SK-N-SH (cell line): ENCODE measurements at regions not wholly inside any gene's neighbourhood (a gene's known extent, or its start where the extent isn't known, plus 50 kb on each side); places are given as distances from the start of the nearest gene placed in this dataset.

Source experiments
- CTCF ChIA-PET: fragments of 300-600, 350-600 bp; formaldehyde crosslinking; extraction: SDS; loops from one replicate; lab custom pipeline; 2021; lab: Yijun Ruan, JAX
- POLR2A ChIA-PET: fragments of 350-600 bp; sonication (Branson Sonifier 250); formaldehyde crosslinking; extraction: SDS; loops from one replicate; lab custom pipeline; 2020; ENCODE audit warnings: antibody characterized with exemption, inconsistent platforms; lab: Yijun Ruan, JAX
- DNase-seq: peaks from one replicate; pipeline ENCODE4 v3.0.0; 2012
- H2AFZ ChIP-seq: fragments of 200-600 bp; sonication (generic); 2 replicates; pipeline ENCODE4 v1.8.1; 2016; ENCODE audit warnings: antibody characterized with exemption, mild to moderate bottlenecking, low read depth
- H3F3A ChIP-seq: fragments of 200-600 bp; sonication (generic); replicated peaks from 2 replicates; pipeline ENCODE3; 2016; ENCODE audit warnings: antibody characterized with exemption, mild to moderate bottlenecking; ENCODE audit not compliant: insufficient read depth
- H3K27ac ChIP-seq, 2 experiments: fragments of 200-500 bp in 1 of 2; fragments of 200-600 bp in 1 of 2; sonication (Bioruptor generic) in 1 of 2; sonication (generic), shearing (Covaris generic) in 1 of 2; 2 replicates each; pipeline versions ENCODE4 v1.5.1 to v1.6.1; 2014 to 2016; ENCODE audit warnings: low read depth in 2 of 2, inconsistent platforms in 1 of 2, low read length in 1 of 2, mild to moderate bottlenecking in 1 of 2, mixed read lengths in 1 of 2
- H3K27me3 ChIP-seq: fragments of 200-600 bp; sonication (generic), shearing (Covaris generic); 2 replicates; pipeline ENCODE4 v1.6.1; 2016; ENCODE audit warnings: mixed run types; ENCODE audit not compliant: insufficient read depth
- H3K36me3 ChIP-seq, 2 experiments: fragments of 200-500 bp in 1 of 2; fragments of 200-600 bp in 1 of 2; sonication (Bioruptor generic) in 1 of 2; sonication (generic) in 1 of 2; replicated peaks in 1 of 2; 2 replicates each; pipeline versions ENCODE3 to v1.5.1; 2014 to 2016; ENCODE audit warnings: low read length in 1 of 2, mild to moderate bottlenecking in 1 of 2; ENCODE audit not compliant: insufficient read depth in 2 of 2, control insufficient read depth in 1 of 2
- H3K4me1 ChIP-seq, 2 experiments: fragments of 200-500 bp in 1 of 2; fragments of 200-600 bp in 1 of 2; sonication (Bioruptor generic) in 1 of 2; sonication (generic), shearing (Covaris generic) in 1 of 2; 2 replicates each; pipeline versions ENCODE4 v1.5.1 to v1.6.1; 2014 to 2016; ENCODE audit warnings: low read depth in 1 of 2, low read length in 1 of 2, mixed run types in 1 of 2; ENCODE audit not compliant: insufficient read depth in 2 of 2, control insufficient read depth in 1 of 2
- H3K4me2 ChIP-seq: fragments of 200-600 bp; sonication (generic), shearing (Covaris generic); 2 replicates; pipeline ENCODE4 v1.6.1; 2017; ENCODE audit warnings: mixed run types
- H3K4me3 ChIP-seq, 2 experiments: fragments of 200-500 bp in 1 of 2; fragments of 200-600 bp in 1 of 2; sonication (Bioruptor generic) in 1 of 2; sonication (generic), shearing (Covaris generic) in 1 of 2; 2 replicates each; pipeline versions ENCODE4 v1.5.1 to v1.8.1; 2014 to 2016; ENCODE audit warnings: low read depth in 2 of 2, inconsistent platforms in 1 of 2, low read length in 1 of 2, mild to moderate bottlenecking in 1 of 2, mixed read lengths in 1 of 2, moderate library complexity in 1 of 2
- H3K79me2 ChIP-seq: fragments of 200-600 bp; sonication (generic); 2 replicates; pipeline ENCODE4 v1.8.1; 2017; ENCODE audit warnings: mild to moderate bottlenecking; ENCODE audit not compliant: insufficient read depth
- H3K9ac ChIP-seq: fragments of 200-600 bp; sonication (generic); 2 replicates; pipeline ENCODE4 v1.6.1; 2017; ENCODE audit warnings: mixed run types
- H3K9me2 ChIP-seq: fragments of 200-600 bp; sonication (generic); 2 replicates; pipeline ENCODE4 v1.6.1; 2017; ENCODE audit warnings: mixed run types
- H3K9me3 ChIP-seq: fragments of 200-600 bp; sonication (generic); 2 replicates; pipeline ENCODE4 v1.6.1; 2017; ENCODE audit warnings: mixed run types, mild to moderate bottlenecking, moderate library complexity
- H4K20me1 ChIP-seq: fragments of 200-600 bp; sonication (generic); 2 replicates; pipeline ENCODE4 v1.6.1; 2017; ENCODE audit warnings: mild to moderate bottlenecking, mixed run types; ENCODE audit not compliant: insufficient read depth
- ELF1 ChIP-seq: IDR thresholded peaks from 2 replicates; pipeline ENCODE4 v1.4.0; 2012
- EP300 ChIP-seq, 2 experiments: IDR thresholded peaks; 2 replicates each; pipeline versions ENCODE4 v1.4.0 to v1.6.1; 2012; ENCODE audit warnings: borderline replicate concordance in 1 of 2, low read depth in 1 of 2, low read length in 1 of 2
- EZH2phosphoT487 ChIP-seq: fragments of 200-600 bp; sonication (generic); IDR thresholded peaks from 2 replicates; pipeline ENCODE4 v1.6.1; 2017; ENCODE audit warnings: low read depth, mixed run types, mild to moderate bottlenecking, antibody characterized with exemption, moderate library complexity, borderline replicate concordance
- FOSL2 ChIP-seq: IDR thresholded peaks from 2 replicates; pipeline ENCODE4 v1.4.0; 2012; ENCODE audit warnings: low read depth, mild to moderate bottlenecking, moderate library complexity, borderline replicate concordance
- FOXM1 ChIP-seq: IDR thresholded peaks from 2 replicates; pipeline ENCODE4 v1.4.0; 2012; ENCODE audit warnings: low read depth, mild to moderate bottlenecking
- GATA2 ChIP-seq: sonication (generic); formaldehyde crosslinking; IDR thresholded peaks from 2 replicates; pipeline ENCODE4 v1.5.0; 2020; ENCODE audit warnings: mild to moderate bottlenecking, missing genetic modification reagents
- MEF2A ChIP-seq: IDR thresholded peaks from 2 replicates; pipeline ENCODE4 v1.4.0; 2012; ENCODE audit warnings: low read depth, borderline replicate concordance
- MXI1 ChIP-seq: IDR thresholded peaks from 2 replicates; pipeline ENCODE4 v1.6.1; 2012; ENCODE audit warnings: mild to moderate bottlenecking, low read depth, low read length, improper control_type of control experiment
- NRF1 ChIP-seq: IDR thresholded peaks from 2 replicates; pipeline ENCODE4 v1.6.1; 2012; ENCODE audit warnings: low read depth, mild to moderate bottlenecking, low read length
- POLR2AphosphoS5 ChIP-seq: IDR thresholded peaks from 2 replicates; pipeline ENCODE4 v1.6.1; 2012; ENCODE audit warnings: low read depth, low read length
- RAD21 ChIP-seq: IDR thresholded peaks from 2 replicates; pipeline ENCODE4 v1.6.1; 2012; ENCODE audit warnings: mild to moderate bottlenecking, low read length
- RCOR1 ChIP-seq: fragments of 150-350 bp; IDR thresholded peaks from 2 replicates; pipeline ENCODE4 v1.6.1; 2017; ENCODE audit warnings: antibody characterized with exemption, low read length
- SIN3A ChIP-seq: IDR thresholded peaks from 2 replicates; pipeline ENCODE4 v1.6.1; 2012; ENCODE audit warnings: low read depth, mild to moderate bottlenecking, low read length, moderate library complexity, borderline replicate concordance
- TCF12 ChIP-seq: IDR thresholded peaks from 2 replicates; pipeline ENCODE4 v1.4.0; 2012
- TEAD4 ChIP-seq: IDR thresholded peaks from 2 replicates; pipeline ENCODE4 v1.4.0; 2012; ENCODE audit warnings: mild to moderate bottlenecking, borderline replicate concordance; ENCODE audit not compliant: insufficient read depth
- YY1 ChIP-seq: IDR thresholded peaks from 2 replicates; pipeline ENCODE4 v1.4.0; 2012; ENCODE audit warnings: low read depth, mild to moderate bottlenecking
- WGBS: methylation state at CpG from one replicate; pipeline ENCODE4 v1.1.6; 2017; ENCODE audit warnings: low lambda C conversion rate; 5-methylcytosine and 5-hydroxymethylcytosine counted together
- TF ChIP-seq, protein P1 (sequence below): fragments of 150-350 bp; IDR thresholded peaks from 2 replicates; pipeline ENCODE4 v1.6.1; 2017; ENCODE audit warnings: antibody characterized with exemption, low read length, low read depth, borderline replicate concordance
- TF ChIP-seq, protein P2 (sequence below): IDR thresholded peaks from 2 replicates; pipeline ENCODE4 v1.4.0; 2012; ENCODE audit warnings: low read depth, borderline replicate concordance

DNA sequence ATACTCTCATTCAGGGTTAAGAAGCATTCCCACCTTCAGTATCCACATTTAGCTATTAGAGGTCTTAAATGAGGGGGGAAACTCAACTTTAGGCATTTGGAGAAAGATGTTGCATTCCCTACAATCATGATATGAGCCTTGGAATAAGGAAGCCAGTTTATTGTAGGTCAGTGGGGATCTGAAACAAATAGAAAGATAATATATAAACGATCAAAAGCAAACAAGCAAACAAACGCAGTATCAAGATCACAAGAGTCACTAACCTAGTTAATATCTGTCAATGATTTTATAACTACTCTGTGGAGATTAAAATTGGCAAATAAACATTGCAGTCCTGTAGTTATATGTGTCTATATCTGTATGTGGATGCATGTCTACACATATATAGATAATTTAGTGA lies 152.4 kb upstream of the LRATD1 start:
- H3F3A ChIP-seq, result no peaks in the 10 kb centered on the region
- H3K27ac ChIP-seq, result no peak overlapping the region
- H3K4me1 ChIP-seq, result no peaks in the 10 kb centered on the region
- no peak overlapping the region for H3K4me3 ChIP-seq
- H3K9ac ChIP-seq, result no peak overlapping the region
- TF ChIP-seq, protein P1, sequence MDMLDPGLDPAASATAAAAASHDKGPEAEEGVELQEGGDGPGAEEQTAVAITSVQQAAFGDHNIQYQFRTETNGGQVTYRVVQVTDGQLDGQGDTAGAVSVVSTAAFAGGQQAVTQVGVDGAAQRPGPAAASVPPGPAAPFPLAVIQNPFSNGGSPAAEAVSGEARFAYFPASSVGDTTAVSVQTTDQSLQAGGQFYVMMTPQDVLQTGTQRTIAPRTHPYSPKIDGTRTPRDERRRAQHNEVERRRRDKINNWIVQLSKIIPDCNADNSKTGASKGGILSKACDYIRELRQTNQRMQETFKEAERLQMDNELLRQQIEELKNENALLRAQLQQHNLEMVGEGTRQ, result no peak
- no peak for TF ChIP-seq MEF2A
- no peak for TF ChIP-seq MXI1
- TF ChIP-seq, protein P2, sequence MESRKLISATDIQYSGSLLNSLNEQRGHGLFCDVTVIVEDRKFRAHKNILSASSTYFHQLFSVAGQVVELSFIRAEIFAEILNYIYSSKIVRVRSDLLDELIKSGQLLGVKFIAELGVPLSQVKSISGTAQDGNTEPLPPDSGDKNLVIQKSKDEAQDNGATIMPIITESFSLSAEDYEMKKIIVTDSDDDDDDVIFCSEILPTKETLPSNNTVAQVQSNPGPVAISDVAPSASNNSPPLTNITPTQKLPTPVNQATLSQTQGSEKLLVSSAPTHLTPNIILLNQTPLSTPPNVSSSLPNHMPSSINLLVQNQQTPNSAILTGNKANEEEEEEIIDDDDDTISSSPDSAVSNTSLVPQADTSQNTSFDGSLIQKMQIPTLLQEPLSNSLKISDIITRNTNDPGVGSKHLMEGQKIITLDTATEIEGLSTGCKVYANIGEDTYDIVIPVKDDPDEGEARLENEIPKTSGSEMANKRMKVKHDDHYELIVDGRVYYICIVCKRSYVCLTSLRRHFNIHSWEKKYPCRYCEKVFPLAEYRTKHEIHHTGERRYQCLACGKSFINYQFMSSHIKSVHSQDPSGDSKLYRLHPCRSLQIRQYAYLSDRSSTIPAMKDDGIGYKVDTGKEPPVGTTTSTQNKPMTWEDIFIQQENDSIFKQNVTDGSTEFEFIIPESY, result no peak
- TF ChIP-seq ELF1, result no peak
- TF ChIP-seq SIN3A, result no peak
- no peak for TF ChIP-seq RCOR1
- TF ChIP-seq NRF1, result no peak
- TF ChIP-seq GATA2, result no peak
- TF ChIP-seq TCF12, result no peak
- TF ChIP-seq RAD21, result no peak
- no peak for TF ChIP-seq TEAD4
- TF ChIP-seq FOSL2, result no peak
- TF ChIP-seq POLR2AphosphoS5, result no peak
- TF ChIP-seq EZH2phosphoT487, result no peak
- TF ChIP-seq, all 33 proteins: peak for 0
- Histone ChIP-seq H3K9me2 (no peaks in the 10 kb centered on the region), H3K79me2 (no peaks in the 10 kb centered on the region), H2AFZ (no peak overlapping the region), H3K27me3 (no peaks in the 10 kb centered on the region), H4K20me1 (no peaks in the 10 kb centered on the region), H3K9me3 (no peaks in the 10 kb centered on the region), H3K4me2 (no peak overlapping the region), H3K36me3 (no peaks in the 10 kb centered on the region)
- 57% methylated on average over 2 of the region's 2 CpGs for WGBS
- ChIA-PET CTCF (interaction anchor here (1.1 kb wide), 1 partner anchor 29 kb away, joined by 3 read pairs; no protein-coding TSS in a partner anchor), POLR2A (no interaction called here)
- DNase-seq, result no peak

DNA sequence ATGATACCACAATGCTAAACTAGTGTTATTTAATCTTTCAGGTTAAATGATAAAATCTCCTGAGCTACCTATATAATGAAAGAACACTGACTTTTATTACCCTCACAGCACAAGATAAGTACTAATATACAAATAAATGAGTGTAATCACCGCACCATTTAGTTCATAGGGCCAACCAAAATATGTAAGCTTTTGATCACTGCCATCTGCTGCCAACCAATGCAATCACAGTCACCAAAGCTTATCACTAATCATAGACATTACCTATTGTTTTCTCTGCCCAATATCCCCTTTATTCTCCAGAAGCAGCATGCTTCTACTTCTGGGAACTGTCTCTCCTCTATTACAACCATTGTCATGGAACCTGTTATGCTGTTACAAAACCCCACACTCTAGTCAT lies 151.6 kb upstream of the LRATD1 start:
- no peaks in the 10 kb centered on the region for H3K4me1 ChIP-seq
- no peak overlapping the region for H3K27ac ChIP-seq
- H3K9me3 ChIP-seq, result no peaks in the 10 kb centered on the region
- H3F3A ChIP-seq, result no peaks in the 10 kb centered on the region
- 73% methylated on average over 1 of the region's 1 CpG for WGBS
- no peak for TF ChIP-seq SIN3A
- no peak for TF ChIP-seq YY1
- no peak for TF ChIP-seq NRF1
- TF ChIP-seq, protein P1, result no peak
- TF ChIP-seq EP300 (IDR thresholded peaks at IDR 0.05; ENCODE audit: borderline replicate concordance in 1 of 2, low read depth in 1 of 2, low read length in 1 of 2), result no peak
- TF ChIP-seq FOXM1, result no peak
- H3K9me2 ChIP-seq, result no peaks in the 10 kb centered on the region
- H3K4me3 ChIP-seq, result no peak overlapping the region
- POLR2A ChIA-PET, result no interaction called here
- H4K20me1 ChIP-seq, result no peaks in the 10 kb centered on the region
- no peaks in the 10 kb centered on the region for H3K27me3 ChIP-seq
- no peak overlapping the region for H3K9ac ChIP-seq
- DNase-seq, result no peak
- H3K79me2 ChIP-seq, result no peaks in the 10 kb centered on the region
- no peak overlapping the region for H2AFZ ChIP-seq
- CTCF ChIA-PET, result interaction anchor here (0.8 kb wide), 1 partner anchor 12 kb away, joined by 4 read pairs; no protein-coding TSS in a partner anchor
- H3K36me3 ChIP-seq, result no peaks in the 10 kb centered on the region
- H3K4me2 ChIP-seq, result no peak overlapping the region
